Breast epithelium (tissue), 3 donors: ENCODE measurements at regions not wholly inside any gene's neighbourhood (a gene's known extent, or its start where the extent isn't known, plus 50 kb on each side); places are given as distances from the start of the nearest gene placed in this dataset.

Experiments used
- POLR2A ChIP-seq: fragments of 450-650 bp; IDR thresholded peaks from one replicate; pipeline ENCODE4 v1.6.1; 2016; ENCODE audit warnings: antibody characterized with exemption, mild to moderate bottlenecking, moderate library complexity
- TF ChIP-seq, protein P1 (sequence below), 3 donors: fragments of 450-650 bp; IDR thresholded peaks; one replicate each; pipeline ENCODE4 v1.5.1; 2016 to 2017; ENCODE audit warnings: antibody characterized with exemption in 3 of 3, mild to moderate bottlenecking in 3 of 3, moderate library complexity in 3 of 3

- TF ChIP-seq, protein P1, sequence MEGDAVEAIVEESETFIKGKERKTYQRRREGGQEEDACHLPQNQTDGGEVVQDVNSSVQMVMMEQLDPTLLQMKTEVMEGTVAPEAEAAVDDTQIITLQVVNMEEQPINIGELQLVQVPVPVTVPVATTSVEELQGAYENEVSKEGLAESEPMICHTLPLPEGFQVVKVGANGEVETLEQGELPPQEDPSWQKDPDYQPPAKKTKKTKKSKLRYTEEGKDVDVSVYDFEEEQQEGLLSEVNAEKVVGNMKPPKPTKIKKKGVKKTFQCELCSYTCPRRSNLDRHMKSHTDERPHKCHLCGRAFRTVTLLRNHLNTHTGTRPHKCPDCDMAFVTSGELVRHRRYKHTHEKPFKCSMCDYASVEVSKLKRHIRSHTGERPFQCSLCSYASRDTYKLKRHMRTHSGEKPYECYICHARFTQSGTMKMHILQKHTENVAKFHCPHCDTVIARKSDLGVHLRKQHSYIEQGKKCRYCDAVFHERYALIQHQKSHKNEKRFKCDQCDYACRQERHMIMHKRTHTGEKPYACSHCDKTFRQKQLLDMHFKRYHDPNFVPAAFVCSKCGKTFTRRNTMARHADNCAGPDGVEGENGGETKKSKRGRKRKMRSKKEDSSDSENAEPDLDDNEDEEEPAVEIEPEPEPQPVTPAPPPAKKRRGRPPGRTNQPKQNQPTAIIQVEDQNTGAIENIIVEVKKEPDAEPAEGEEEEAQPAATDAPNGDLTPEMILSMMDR (IDR thresholded peaks at IDR 0.05) = no peak
- no peak for TF ChIP-seq POLR2A
These were observed 74.7 kb downstream of the SC5D start for GRCh38 chr11:121367001-121367843.
